ENCODE measurements at regions not wholly inside any gene's neighbourhood (a gene's known extent, or its start where the extent isn't known, plus 50 kb on each side); places are given as distances from the start of the nearest gene placed in this dataset.

- H3K4me1 Mint-ChIP-seq (ENCODE audit: unreplicated experiment), result peaks cover 41% of the 10 kb centered on the region
- no peak overlapping the region for H3K4me3 Mint-ChIP-seq (ENCODE audit: unreplicated experiment)
- DNase-seq (ENCODE audit: extremely low spot score, unreplicated experiment), result no peak
- H3K9me3 Mint-ChIP-seq (ENCODE audit: unreplicated experiment), result peaks cover 3% of the 10 kb centered on the region
- no peak for TF ChIP-seq CTCF (IDR thresholded peaks at IDR 0.05)
- H3K27ac Mint-ChIP-seq (ENCODE audit: unreplicated experiment), result peak overlapping the region; percentile 12
- H3K36me3 Mint-ChIP-seq (ENCODE audit: unreplicated experiment), result peaks cover under 1% of the 10 kb centered on the region
- H3K27me3 Mint-ChIP-seq (ENCODE audit: unreplicated experiment), result no peaks in the 10 kb centered on the region
Observed at GRCh38 chr10:2121315-2121714, 384.0 kb upstream of the ADARB2 start.

GRCh38 chr10:2120746-2121145 lies 383.4 kb upstream of the ADARB2 start:
- Mint-ChIP-seq H3K36me3 (ENCODE audit: unreplicated experiment) (peaks cover 6% of the 10 kb centered on the region), H3K27me3 (ENCODE audit: unreplicated experiment) (no peaks in the 10 kb centered on the region)

GRCh38 chr10:2119316-2119715 lies 382.0 kb upstream of the ADARB2 start:
- H3K36me3 Mint-ChIP-seq (ENCODE audit: unreplicated experiment), result peaks cover 7% of the 10 kb centered on the region
- DNase-seq (ENCODE audit: extremely low spot score, unreplicated experiment), result no peak
- H3K9me3 Mint-ChIP-seq (ENCODE audit: unreplicated experiment), result peaks cover 3% of the 10 kb centered on the region
- peaks cover 45% of the 10 kb centered on the region for H3K4me1 Mint-ChIP-seq (ENCODE audit: unreplicated experiment)
- peak overlapping the region; percentile 58 for H3K27ac Mint-ChIP-seq (ENCODE audit: unreplicated experiment)
- no peak for TF ChIP-seq CTCF (IDR thresholded peaks at IDR 0.05)
- no peak overlapping the region for H3K4me3 Mint-ChIP-seq (ENCODE audit: unreplicated experiment)
- no peaks in the 10 kb centered on the region for H3K27me3 Mint-ChIP-seq (ENCODE audit: unreplicated experiment)

More at GRCh38 chr10:2120746-2121145, 383.4 kb upstream of the ADARB2 start:
- DNase-seq (ENCODE audit: extremely low spot score, unreplicated experiment), result no peak
- TF ChIP-seq CTCF (IDR thresholded peaks at IDR 0.05), result no peak
- Mint-ChIP-seq H3K27ac (ENCODE audit: unreplicated experiment) (peak overlapping the region; percentile 12), H3K4me3 (ENCODE audit: unreplicated experiment) (no peak overlapping the region), H3K4me1 (ENCODE audit: unreplicated experiment) (peaks cover 42% of the 10 kb centered on the region), H3K9me3 (ENCODE audit: unreplicated experiment) (peaks cover 3% of the 10 kb centered on the region)

- Mint-ChIP-seq H3K27me3 (ENCODE audit: unreplicated experiment) (no peaks in the 10 kb centered on the region), H3K36me3 (ENCODE audit: unreplicated experiment) (peaks cover 7% of the 10 kb centered on the region), H3K4me1 (ENCODE audit: unreplicated experiment) (peaks cover 45% of the 10 kb centered on the region), H3K9me3 (ENCODE audit: unreplicated experiment) (peaks cover 3% of the 10 kb centered on the region), H3K4me3 (ENCODE audit: unreplicated experiment) (no peak overlapping the region), H3K27ac (ENCODE audit: unreplicated experiment) (no peak overlapping the region)
- TF ChIP-seq CTCF (IDR thresholded peaks at IDR 0.05), result no peak
- no peak for DNase-seq (ENCODE audit: extremely low spot score, unreplicated experiment)
Observed at GRCh38 chr10:2118201-2118600, 380.9 kb upstream of the ADARB2 start.

GRCh38 chr10:2117641-2118040 lies 380.3 kb upstream of the ADARB2 start:
- no peaks in the 10 kb centered on the region for H3K27me3 Mint-ChIP-seq (ENCODE audit: unreplicated experiment)
- H3K4me3 Mint-ChIP-seq (ENCODE audit: unreplicated experiment), result no peak overlapping the region
- peaks cover 45% of the 10 kb centered on the region for H3K4me1 Mint-ChIP-seq (ENCODE audit: unreplicated experiment)
- peaks cover 7% of the 10 kb centered on the region for H3K36me3 Mint-ChIP-seq (ENCODE audit: unreplicated experiment)
- peaks cover 3% of the 10 kb centered on the region for H3K9me3 Mint-ChIP-seq (ENCODE audit: unreplicated experiment)
- TF ChIP-seq CTCF (IDR thresholded peaks at IDR 0.05), result no peak
- no peak for DNase-seq (ENCODE audit: extremely low spot score, unreplicated experiment)
- H3K27ac Mint-ChIP-seq (ENCODE audit: unreplicated experiment), result no peak overlapping the region
